ENCODE measurements at regions not wholly inside any gene's neighbourhood (a gene's known extent, or its start where the extent isn't known, plus 50 kb on each side); places are given as distances from the start of the nearest gene placed in this dataset.

- WGBS = 48% methylated on average over 23 of the region's 23 CpGs
- peak; percentile 91 for DNase-seq (ENCODE audit: extremely low spot score)
- H3K27me3 ChIP-seq = peaks cover 0 to 54% (median 0%) of the 10 kb centered on the region in 4 donors
- no peaks in the 10 kb centered on the region for H3K4me1 ChIP-seq
- intact Hi-C loops (cut with DNase I) = no loop called here
- H3K9me3 ChIP-seq = no peaks in the 10 kb centered on the region
- TF ChIP-seq POLR2AphosphoS5 (IDR thresholded peaks at IDR 0.05) (no peak), EP300 (IDR thresholded peaks at IDR 0.05) (no peak)
- no peaks in the 10 kb centered on the region for H3K36me3 ChIP-seq
- H3K27ac ChIP-seq (replicated peaks in 1 of 4) = no peak overlapping the region
- no peak overlapping the region for H3K4me3 ChIP-seq
Observed at GRCh38 chr1:157279138-157279801, 141.1 kb upstream of the ETV3 start.

GRCh38 chr1:157278383-157279137 lies 140.4 kb upstream of the ETV3 start:
- 83% methylated on average over 28 of the region's 28 CpGs for WGBS

GRCh38 chr1:157277913-157278312 lies 139.7 kb upstream of the ETV3 start:
- TF ChIP-seq POLR2A (IDR thresholded peaks at IDR 0.05; ENCODE audit: low read depth) (no peak), EP300 (IDR thresholded peaks at IDR 0.05) (no peak), POLR2AphosphoS5 (IDR thresholded peaks at IDR 0.05) (no peak)
- TF ChIP-seq, protein P1, sequence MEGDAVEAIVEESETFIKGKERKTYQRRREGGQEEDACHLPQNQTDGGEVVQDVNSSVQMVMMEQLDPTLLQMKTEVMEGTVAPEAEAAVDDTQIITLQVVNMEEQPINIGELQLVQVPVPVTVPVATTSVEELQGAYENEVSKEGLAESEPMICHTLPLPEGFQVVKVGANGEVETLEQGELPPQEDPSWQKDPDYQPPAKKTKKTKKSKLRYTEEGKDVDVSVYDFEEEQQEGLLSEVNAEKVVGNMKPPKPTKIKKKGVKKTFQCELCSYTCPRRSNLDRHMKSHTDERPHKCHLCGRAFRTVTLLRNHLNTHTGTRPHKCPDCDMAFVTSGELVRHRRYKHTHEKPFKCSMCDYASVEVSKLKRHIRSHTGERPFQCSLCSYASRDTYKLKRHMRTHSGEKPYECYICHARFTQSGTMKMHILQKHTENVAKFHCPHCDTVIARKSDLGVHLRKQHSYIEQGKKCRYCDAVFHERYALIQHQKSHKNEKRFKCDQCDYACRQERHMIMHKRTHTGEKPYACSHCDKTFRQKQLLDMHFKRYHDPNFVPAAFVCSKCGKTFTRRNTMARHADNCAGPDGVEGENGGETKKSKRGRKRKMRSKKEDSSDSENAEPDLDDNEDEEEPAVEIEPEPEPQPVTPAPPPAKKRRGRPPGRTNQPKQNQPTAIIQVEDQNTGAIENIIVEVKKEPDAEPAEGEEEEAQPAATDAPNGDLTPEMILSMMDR (IDR thresholded peaks at IDR 0.05) = no peak
- intact Hi-C loops (cut with DNase I) = no loop called here
- peak; percentile 45 for DNase-seq (ENCODE audit: extremely low spot score)
- Histone ChIP-seq H3K9me3 (no peaks in the 10 kb centered on the region), H3K27ac (replicated peaks in 1 of 4) (no peak overlapping the region), H3K4me3 (no peak overlapping the region), H3K36me3 (no peaks in the 10 kb centered on the region), H3K4me1 (no peaks in the 10 kb centered on the region), H3K27me3 (peaks cover 0 to 54% (median 0%) of the 10 kb centered on the region in 4 donors)
- WGBS = 81% methylated on average over 3 of the region's 3 CpGs

More at GRCh38 chr1:157278383-157279137, 140.4 kb upstream of the ETV3 start:
- Histone ChIP-seq H3K27me3 (peaks cover 0 to 55% (median 0%) of the 10 kb centered on the region in 4 donors), H3K27ac (replicated peaks in 1 of 4) (no peak overlapping the region), H3K4me3 (no peak overlapping the region), H3K4me1 (no peaks in the 10 kb centered on the region), H3K36me3 (no peaks in the 10 kb centered on the region), H3K9me3 (no peaks in the 10 kb centered on the region)
- intact Hi-C loops (cut with DNase I) = no loop called here
- DNase-seq (ENCODE audit: extremely low spot score) = peak; percentile 57
- TF ChIP-seq, protein P1 (IDR thresholded peaks at IDR 0.05) = no peak
- TF ChIP-seq POLR2A (IDR thresholded peaks at IDR 0.05; ENCODE audit: low read depth) (no peak), EP300 (IDR thresholded peaks at IDR 0.05) (no peak), POLR2AphosphoS5 (IDR thresholded peaks at IDR 0.05) (no peak)

GRCh38 chr1:157277281-157277680 lies 139.1 kb upstream of the ETV3 start:
- no peaks in the 10 kb centered on the region for H3K4me1 ChIP-seq
- peaks cover 0 to 54% (median 0%) of the 10 kb centered on the region in 4 donors for H3K27me3 ChIP-seq
- H3K4me3 ChIP-seq = no peak overlapping the region
- H3K27ac ChIP-seq (replicated peaks in 1 of 4) = no peak overlapping the region
- no peaks in the 10 kb centered on the region for H3K36me3 ChIP-seq
- intact Hi-C loops (cut with DNase I) = no loop called here
- no peaks in the 10 kb centered on the region for H3K9me3 ChIP-seq
- DNase-seq (ENCODE audit: extremely low spot score) = peak; percentile 75
- TF ChIP-seq EP300 (IDR thresholded peaks at IDR 0.05) (no peak), POLR2AphosphoS5 (IDR thresholded peaks at IDR 0.05) (no peak), POLR2A (IDR thresholded peaks at IDR 0.05; ENCODE audit: low read depth) (no peak)
- TF ChIP-seq, protein P1 (IDR thresholded peaks at IDR 0.05) = no peak
- 92% methylated on average over 10 of the region's 10 CpGs for WGBS
